Stimulated activated naive CD8-positive, alpha-beta T cell treated with anti-CD3 and anti-CD28 coated beads, Interleukin-15, amount 100 ng/mL, for 72 hours (primary cell): ENCODE measurements at regions not wholly inside any gene's neighbourhood (a gene's known extent, or its start where the extent isn't known, plus 50 kb on each side); places are given as distances from the start of the nearest gene placed in this dataset.
"Not testable (repeated sequence)": the region's sequence is repeated elsewhere in the genome, so short reads cannot be mapped to it uniquely, and the experiment has no call there.

Experiments
- ATAC-seq: fragments of 150-1000 bp; cut with Tn5 transposase; 2 replicates; pipeline ENCODE4 v1.10.0; 2021; ENCODE audit warnings: mild to moderate bottlenecking, moderate library complexity
- DNase-seq, 2 donors: peaks; one replicate each; pipeline ENCODE4 v3.0.0; 2021 to 2022
- H3K27ac Mint-ChIP-seq, 2 donors: one replicate each; pipeline ENCODE4 v1.8.0; 2022; ENCODE audit warnings: mild to moderate bottlenecking in 2 of 2, mixed read lengths in 2 of 2, moderate library complexity in 2 of 2
- H3K27me3 Mint-ChIP-seq: one replicate; pipeline ENCODE4 v1.8.0; 2022; ENCODE audit warnings: mixed read lengths
- H3K4me1 Mint-ChIP-seq: one replicate; pipeline ENCODE4 v1.8.0; 2022; ENCODE audit warnings: mild to moderate bottlenecking, mixed read lengths
- H3K4me3 Mint-ChIP-seq, 2 donors: one replicate each; pipeline ENCODE4 v1.8.0; 2022; ENCODE audit warnings: mild to moderate bottlenecking in 2 of 2, mixed read lengths in 2 of 2, moderate library complexity in 1 of 2
- H3K9me3 Mint-ChIP-seq, 2 donors: one replicate each; pipeline ENCODE4 v1.8.0; 2022; ENCODE audit warnings: mixed read lengths in 2 of 2

GRCh38 chr2:183948861-183949260, 649.5 kb upstream of the ZNF804A start:
- ATAC-seq = no peak
- DNase-seq = no peak
- H3K9me3 Mint-ChIP-seq = peaks cover 6 to 10% of the 10 kb centered on the region in 2 donors
- no peaks in the 10 kb centered on the region for H3K27me3 Mint-ChIP-seq
- H3K27ac Mint-ChIP-seq = no peak overlapping the region
- H3K4me3 Mint-ChIP-seq = no peak overlapping the region
- no peaks in the 10 kb centered on the region for H3K4me1 Mint-ChIP-seq

DNA sequence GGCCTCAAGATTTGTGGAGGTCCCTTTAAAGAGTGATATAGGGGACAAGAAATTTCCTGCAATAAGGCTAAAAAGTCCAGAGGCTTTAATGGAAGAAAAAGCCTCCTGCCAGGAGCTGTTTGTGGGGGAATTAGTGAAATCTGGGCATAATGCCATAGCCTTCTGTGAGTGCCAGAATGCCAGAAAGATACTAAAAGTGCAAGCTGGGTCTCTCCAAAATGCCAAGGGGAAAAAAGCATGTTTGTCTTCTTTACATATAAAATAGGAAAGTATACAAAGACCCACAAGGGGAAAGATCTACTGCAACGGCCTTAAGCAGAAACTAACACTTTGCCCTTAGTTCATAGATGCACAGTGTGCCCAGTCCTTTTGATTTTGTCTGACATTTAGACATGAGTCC, 647.7 kb upstream of the ZNF804A start:
- Mint-ChIP-seq H3K27me3 (no peaks in the 10 kb centered on the region), H3K4me1 (no peaks in the 10 kb centered on the region), H3K4me3 (no peak overlapping the region), H3K9me3 (peaks cover 6 to 10% of the 10 kb centered on the region in 2 donors), H3K27ac (no peak overlapping the region)
- no peak for ATAC-seq
- DNase-seq = no peak

GRCh38 chr2:183951630-183952029, 646.7 kb upstream of the ZNF804A start:
- Mint-ChIP-seq H3K27me3 (no peaks in the 10 kb centered on the region), H3K4me1 (no peaks in the 10 kb centered on the region), H3K27ac (no peak overlapping the region), H3K4me3 (no peak overlapping the region), H3K9me3 (peaks cover 6 to 10% of the 10 kb centered on the region in 2 donors)
- ATAC-seq (no peak), DNase-seq (no peak)

GRCh38 chr2:183952741-183953140, 645.6 kb upstream of the ZNF804A start:
- Mint-ChIP-seq H3K27ac (no peak overlapping the region), H3K9me3 (peaks cover 6 to 10% of the 10 kb centered on the region in 2 donors), H3K27me3 (no peaks in the 10 kb centered on the region), H3K4me3 (no peak overlapping the region), H3K4me1 (no peaks in the 10 kb centered on the region)
- no peak for ATAC-seq
- DNase-seq = no peak

- ATAC-seq (no peak), DNase-seq (no peak)
- no peak overlapping the region for H3K27ac Mint-ChIP-seq
- no peaks in the 10 kb centered on the region for H3K4me1 Mint-ChIP-seq
- H3K27me3 Mint-ChIP-seq = no peaks in the 10 kb centered on the region
- no peak overlapping the region for H3K4me3 Mint-ChIP-seq
- peaks cover 11 to 12% of the 10 kb centered on the region in 2 donors for H3K9me3 Mint-ChIP-seq
Measured at GRCh38 chr2:183963609-183964008, 634.7 kb upstream of the ZNF804A start.

DNA sequence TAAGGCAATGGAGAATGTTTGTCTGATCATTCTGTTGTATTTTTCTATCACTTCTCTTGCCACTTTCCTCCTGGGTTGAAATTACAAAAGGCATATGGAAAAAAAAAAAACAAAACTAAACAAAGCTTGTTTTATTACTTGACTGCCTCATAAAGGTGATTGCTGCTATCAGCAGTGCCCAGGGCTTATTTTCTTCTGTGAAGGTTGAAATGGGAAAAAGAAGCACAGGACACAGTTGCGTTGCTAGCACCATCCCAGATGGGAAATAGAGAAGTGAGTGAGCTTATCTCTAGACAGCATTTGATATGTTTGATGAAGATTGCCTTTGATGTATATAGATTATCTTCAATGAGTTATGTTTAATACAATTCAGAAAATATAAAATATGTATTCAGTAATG, 633.8 kb upstream of the ZNF804A start:
- no peak for ATAC-seq
- Mint-ChIP-seq H3K4me1 (no peaks in the 10 kb centered on the region), H3K27ac (no peak overlapping the region), H3K4me3 (no peak overlapping the region), H3K27me3 (no peaks in the 10 kb centered on the region), H3K9me3 (peaks cover 11 to 12% of the 10 kb centered on the region in 2 donors)
- DNase-seq = no peak

GRCh38 chr2:183967756-183968155, 630.6 kb upstream of the ZNF804A start:
- peaks cover 10 to 12% of the 10 kb centered on the region in 2 donors for H3K9me3 Mint-ChIP-seq
- H3K27me3 Mint-ChIP-seq = no peaks in the 10 kb centered on the region
- H3K4me3 Mint-ChIP-seq = no peak overlapping the region

GRCh38 chr2:183975676-183976075, 622.7 kb upstream of the ZNF804A start:
- ATAC-seq, DNase-seq, H3K27ac Mint-ChIP-seq, H3K4me1 Mint-ChIP-seq, H3K27me3 Mint-ChIP-seq, H3K4me3 Mint-ChIP-seq: not testable (repeated sequence)
- peaks cover 18 to 23% of the 10 kb centered on the region in 2 donors for H3K9me3 Mint-ChIP-seq

More at GRCh38 chr2:183967756-183968155, 630.6 kb upstream of the ZNF804A start:
- H3K4me1 Mint-ChIP-seq = no peaks in the 10 kb centered on the region
- DNase-seq (no peak), ATAC-seq (no peak)
- no peak overlapping the region for H3K27ac Mint-ChIP-seq

DNA sequence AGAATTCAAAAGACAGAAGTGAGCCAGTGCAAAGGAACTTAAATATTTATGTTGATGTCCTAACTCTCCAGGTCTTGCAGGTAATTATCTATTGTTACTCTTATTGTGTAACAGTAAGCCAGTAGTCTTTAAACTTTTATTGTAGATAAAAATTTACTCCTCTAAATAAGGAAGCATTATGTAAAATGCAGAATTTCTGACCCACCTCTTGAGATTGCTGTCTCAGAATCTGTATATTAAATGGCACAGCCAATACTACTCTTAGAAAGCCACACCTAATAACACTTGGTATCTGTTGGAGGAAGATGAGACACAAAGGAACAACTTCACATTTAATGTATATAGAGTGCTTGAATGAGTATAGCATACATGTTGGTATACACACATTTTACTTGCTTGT, 613.5 kb upstream of the ZNF804A start:
- DNase-seq (no peak), ATAC-seq (no peak)
- Mint-ChIP-seq H3K27ac (no peak overlapping the region), H3K4me1 (no peaks in the 10 kb centered on the region), H3K4me3 (no peak overlapping the region), H3K9me3 (no peaks in the 10 kb centered on the region), H3K27me3 (no peaks in the 10 kb centered on the region)

DNA sequence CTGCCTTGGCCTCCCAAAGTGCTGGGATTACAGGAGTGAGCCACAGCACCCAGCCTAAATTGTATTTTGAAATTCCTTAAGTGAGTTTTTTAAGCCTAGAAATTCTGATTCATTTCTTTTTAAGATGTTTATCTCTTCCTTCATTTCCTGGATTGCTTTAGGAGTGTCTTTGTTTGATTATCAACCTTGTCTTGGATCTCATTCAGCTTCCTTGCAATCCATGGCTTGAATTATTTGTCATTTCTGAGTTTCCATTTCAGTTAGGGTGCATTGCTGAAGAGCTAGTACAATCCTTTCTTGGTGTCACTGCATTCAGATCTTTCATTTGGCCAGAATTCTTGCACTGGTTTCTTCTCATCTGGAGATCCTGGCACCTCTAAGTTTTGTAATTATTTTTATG, 606.4 kb upstream of the ZNF804A start:
- no peak for ATAC-seq
- no peaks in the 10 kb centered on the region for H3K4me1 Mint-ChIP-seq
- H3K27ac Mint-ChIP-seq = no peak overlapping the region
- no peak for DNase-seq
- H3K4me3 Mint-ChIP-seq = no peak overlapping the region
- no peaks in the 10 kb centered on the region for H3K9me3 Mint-ChIP-seq
- no peaks in the 10 kb centered on the region for H3K27me3 Mint-ChIP-seq

DNA sequence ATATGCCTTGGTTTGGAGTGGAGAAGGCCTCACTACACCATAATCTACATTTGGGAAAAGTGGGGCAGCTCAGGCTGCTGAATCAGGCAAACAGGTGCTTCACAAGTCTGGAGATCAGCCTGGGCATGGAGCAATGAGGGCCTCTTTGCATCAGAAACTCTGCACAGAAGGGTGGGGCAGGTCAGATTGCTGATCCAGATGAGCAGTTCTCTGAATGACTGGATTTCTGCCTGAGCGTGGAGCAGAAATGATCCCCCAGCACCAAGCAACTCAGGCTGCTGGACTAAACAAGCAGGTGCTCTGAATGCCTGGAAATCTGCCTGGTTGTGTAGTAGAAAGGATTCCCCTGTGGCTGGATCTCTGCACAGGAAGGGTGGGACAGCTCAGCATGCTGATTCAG, 605.3 kb upstream of the ZNF804A start:
- DNase-seq (no peak), ATAC-seq (no peak)
- peak overlapping the region in 1 of 2 donors; percentile 42 for H3K27ac Mint-ChIP-seq
- no peaks in the 10 kb centered on the region for H3K27me3 Mint-ChIP-seq
- H3K4me3 Mint-ChIP-seq = no peak overlapping the region
- H3K4me1 Mint-ChIP-seq = no peaks in the 10 kb centered on the region
- no peaks in the 10 kb centered on the region for H3K9me3 Mint-ChIP-seq

DNA sequence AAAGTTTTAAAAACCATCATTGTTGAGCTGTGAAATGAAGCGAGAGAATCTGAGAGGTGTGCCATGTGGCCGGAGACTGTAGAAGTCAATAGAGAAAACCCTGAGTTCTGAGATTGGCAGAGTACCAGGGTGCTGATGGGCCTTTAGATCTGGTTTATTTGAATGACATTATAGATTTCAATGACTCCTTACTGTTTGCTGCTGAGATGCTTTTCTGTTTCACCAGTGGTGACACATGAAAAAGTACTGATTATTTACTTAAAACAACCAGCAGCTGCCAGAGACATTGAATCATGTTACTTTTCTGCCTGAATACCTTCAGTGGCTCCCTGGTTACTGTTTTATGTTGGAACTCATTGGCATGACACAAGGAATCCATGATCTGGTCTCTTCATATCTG, 602.7 kb upstream of the ZNF804A start:
- DNase-seq (no peak), ATAC-seq (no peak)
- no peaks in the 10 kb centered on the region for H3K9me3 Mint-ChIP-seq
- H3K27me3 Mint-ChIP-seq = no peaks in the 10 kb centered on the region
- H3K4me1 Mint-ChIP-seq = no peaks in the 10 kb centered on the region
- H3K27ac Mint-ChIP-seq = no peak overlapping the region
- H3K4me3 Mint-ChIP-seq = no peak overlapping the region

DNA sequence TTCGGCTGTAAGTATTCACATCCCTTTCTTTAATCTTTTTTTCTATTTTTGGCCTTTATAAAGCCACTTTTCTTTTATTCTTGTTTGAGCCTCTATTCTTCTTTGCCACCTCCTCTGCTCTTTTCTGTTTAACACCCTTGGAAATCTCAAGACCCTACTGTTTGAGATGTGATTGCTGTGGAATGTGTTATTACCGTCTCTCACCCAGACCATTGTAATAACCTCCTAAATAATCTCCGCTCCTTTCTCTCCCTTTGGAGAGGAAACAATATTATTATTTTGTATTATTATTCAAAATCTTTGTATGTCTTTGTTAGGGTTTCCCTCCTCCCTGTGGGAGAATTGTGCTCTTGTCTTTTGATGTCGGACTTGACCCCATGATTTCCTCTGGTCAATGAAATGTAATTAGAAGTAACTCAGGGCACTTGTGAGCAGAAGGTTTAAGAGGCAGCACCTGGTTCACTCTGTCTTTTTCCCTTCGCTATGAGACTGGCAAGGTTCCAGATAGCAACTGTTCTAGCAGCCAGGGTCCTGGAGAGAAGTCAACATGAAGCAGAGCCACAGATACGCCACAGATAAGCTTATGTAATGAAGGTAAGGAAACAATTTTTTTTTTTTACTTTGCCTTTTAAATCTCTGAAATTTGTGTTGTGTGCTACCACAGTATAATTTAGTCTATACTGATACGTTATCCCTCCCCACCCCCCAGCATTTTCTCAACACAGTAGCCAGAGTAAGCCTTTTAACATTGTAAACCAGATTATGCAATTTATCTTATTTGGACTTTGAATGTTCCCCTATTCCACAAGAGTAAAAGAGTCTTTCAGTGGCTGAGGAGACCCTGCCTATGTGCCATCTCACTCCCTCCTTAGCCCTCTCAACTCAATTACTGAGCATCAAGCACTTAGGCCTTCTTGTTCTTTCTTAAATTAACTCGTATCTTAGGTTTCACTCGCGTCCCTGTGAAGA, 601.2 kb upstream of the ZNF804A start:
- Mint-ChIP-seq H3K27ac (no peak overlapping the region), H3K9me3 (no peaks in the 10 kb centered on the region), H3K4me3 (no peak overlapping the region), H3K27me3 (no peaks in the 10 kb centered on the region), H3K4me1 (no peaks in the 10 kb centered on the region)
- DNase-seq (no peak), ATAC-seq (no peak)

DNA sequence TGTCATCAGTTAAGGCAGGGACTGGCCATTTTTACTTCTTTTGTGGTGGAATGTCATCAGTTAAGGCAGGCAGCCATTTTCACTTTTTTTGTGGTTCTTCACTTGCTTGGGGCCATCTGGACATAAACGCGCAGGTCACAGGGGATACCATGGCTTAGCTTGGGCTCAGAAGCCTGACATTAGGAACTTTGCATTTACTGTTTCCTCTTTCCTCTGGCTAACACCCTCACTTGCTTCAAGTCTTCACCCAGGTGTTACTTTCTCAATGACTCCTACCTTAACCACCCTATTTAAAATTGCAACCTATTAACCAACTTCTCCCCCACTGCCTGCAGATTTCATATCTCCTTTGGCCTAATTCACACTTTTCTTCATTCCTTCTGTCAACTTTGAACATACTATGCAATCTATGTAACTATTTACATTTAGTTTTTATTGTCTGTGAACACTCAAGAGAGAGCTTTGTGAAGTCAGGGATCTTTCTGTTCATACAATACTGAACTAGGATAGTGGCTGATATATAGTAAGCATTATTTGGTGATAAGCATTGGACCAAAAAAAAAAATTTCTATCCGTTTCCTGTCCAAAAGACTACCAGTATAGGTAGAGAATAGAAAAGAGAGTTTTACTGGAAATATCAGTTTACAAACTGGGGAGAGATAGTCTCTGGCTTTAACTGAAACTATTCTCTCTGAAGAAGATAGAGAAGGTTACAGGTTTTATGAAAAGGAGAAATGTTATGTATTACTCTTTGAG, 600.1 kb upstream of the ZNF804A start:
- Mint-ChIP-seq H3K4me3 (no peak overlapping the region), H3K9me3 (no peaks in the 10 kb centered on the region), H3K27me3 (no peaks in the 10 kb centered on the region), H3K4me1 (no peaks in the 10 kb centered on the region), H3K27ac (peak overlapping the region in 1 of 2 donors; percentile 5)
- ATAC-seq (no peak), DNase-seq (no peak)

DNA sequence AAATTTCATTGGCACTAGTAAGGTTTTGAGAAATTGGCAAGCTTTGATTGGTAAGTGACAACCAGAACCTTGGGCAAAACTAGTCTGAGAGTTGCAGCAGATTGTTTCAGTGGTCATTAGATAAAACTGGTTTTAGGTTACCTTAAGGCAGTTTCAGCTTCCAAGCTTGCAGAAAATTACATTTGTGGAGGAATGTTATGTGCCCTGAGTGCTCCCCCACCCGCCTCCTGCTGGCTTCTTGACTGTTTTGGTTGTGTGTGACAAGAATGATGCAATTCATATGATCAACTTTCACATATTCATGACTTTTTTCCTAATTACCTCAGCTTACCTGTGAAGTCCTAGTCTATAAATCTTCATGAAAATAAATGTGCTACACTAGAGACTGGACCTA, 599.5 kb upstream of the ZNF804A start:
- no peaks in the 10 kb centered on the region for H3K9me3 Mint-ChIP-seq
- no peak for DNase-seq
- no peaks in the 10 kb centered on the region for H3K4me1 Mint-ChIP-seq
- no peak for ATAC-seq
- H3K27ac Mint-ChIP-seq = no peak overlapping the region
- H3K4me3 Mint-ChIP-seq = no peak overlapping the region
- H3K27me3 Mint-ChIP-seq = no peaks in the 10 kb centered on the region

GRCh38 chr2:184004289-184004947, 593.9 kb upstream of the ZNF804A start:
- Mint-ChIP-seq H3K4me1 (no peaks in the 10 kb centered on the region), H3K27me3 (no peaks in the 10 kb centered on the region), H3K4me3 (no peak overlapping the region), H3K27ac (no peak overlapping the region), H3K9me3 (no peaks in the 10 kb centered on the region)
- ATAC-seq = no peak
- no peak for DNase-seq
